Keratinocyte (primary cell): ENCODE measurements at regions not wholly inside any gene's neighbourhood (a gene's known extent, or its start where the extent isn't known, plus 50 kb on each side); places are given as distances from the start of the nearest gene placed in this dataset.

Experiments
- DNase-seq: peaks from one replicate; pipeline ENCODE4 v3.0.0-alpha.2; 2011; ENCODE audit warnings: low read depth, missing footprints, low spot score
- FAIRE-seq: peaks from 2 replicates; lab custom pipeline; 2011; peaks lifted over from hg19 to GRCh38; lab: Jason Lieb, UNC
- H2AFZ ChIP-seq: 2 replicates; pipeline ENCODE4 v1.6.0; 2012; ENCODE audit warnings: low read length, control low read depth, inconsistent platforms; ENCODE audit not compliant: control insufficient read depth
- H3K27ac ChIP-seq: 2 replicates; pipeline ENCODE4 v1.5.1; 2011; ENCODE audit warnings: low read length; ENCODE audit not compliant: control insufficient read depth, insufficient read depth
- H3K27me3 ChIP-seq: 3 replicates; pipeline ENCODE4 v1.6.0; 2011; ENCODE audit warnings: low read length; ENCODE audit not compliant: control insufficient read depth, insufficient read depth; ENCODE audit errors: extremely low read depth
- H3K36me3 ChIP-seq, 2 experiments: 2 replicates in 1 of 2; 3 replicates in 1 of 2; pipeline ENCODE4 v1.5.1; 2011; ENCODE audit warnings: low read length in 2 of 2, mild to moderate bottlenecking in 1 of 2; ENCODE audit not compliant: control insufficient read depth in 2 of 2, insufficient read depth in 2 of 2; ENCODE audit errors: extremely low read depth in 1 of 2
- H3K4me1 ChIP-seq: 3 replicates; pipeline ENCODE4 v1.5.1; 2011; ENCODE audit warnings: low read length; ENCODE audit not compliant: control insufficient read depth, insufficient read depth; ENCODE audit errors: extremely low read depth
- H3K4me2 ChIP-seq: 3 replicates; pipeline ENCODE4 v1.6.0; 2011; ENCODE audit warnings: low read depth, low read length; ENCODE audit not compliant: control insufficient read depth, insufficient read depth; ENCODE audit errors: extremely low read depth
- H3K4me3 ChIP-seq, 3 experiments: fragments of 200-600 bp in 1 of 3; sonication (generic) in 1 of 3; 2 replicates in 2 of 3; 3 replicates in 1 of 3; pipeline ENCODE4 v1.5.1; 2011 to 2016; ENCODE audit warnings: low read length in 3 of 3, mild to moderate bottlenecking in 3 of 3, control low read depth in 2 of 3, inconsistent platforms in 1 of 3, low read depth in 1 of 3, mixed read lengths in 1 of 3, mixed run types in 1 of 3, moderate library complexity in 1 of 3; ENCODE audit not compliant: control insufficient read depth in 2 of 3, insufficient read depth in 2 of 3; ENCODE audit errors: extremely low read depth in 1 of 3
- H3K79me2 ChIP-seq: 2 replicates; pipeline ENCODE4 v1.6.0; 2012; ENCODE audit warnings: low read length; ENCODE audit not compliant: control insufficient read depth, insufficient read depth
- H3K9ac ChIP-seq: 3 replicates; pipeline ENCODE4 v1.6.0; 2011; ENCODE audit warnings: low read length; ENCODE audit not compliant: control insufficient read depth, insufficient read depth; ENCODE audit errors: extremely low read depth
- H3K9me1 ChIP-seq: 3 replicates; pipeline ENCODE4 v1.6.0; 2011; ENCODE audit warnings: low read length; ENCODE audit not compliant: control insufficient read depth, insufficient read depth; ENCODE audit errors: extremely low read depth
- H3K9me3 ChIP-seq: 2 replicates; pipeline ENCODE4 v1.5.1; 2012; ENCODE audit warnings: low read depth, low read length; ENCODE audit not compliant: control insufficient read depth
- H4K20me1 ChIP-seq: 3 replicates; pipeline ENCODE4 v1.6.0; 2011; ENCODE audit warnings: low read length; ENCODE audit not compliant: control insufficient read depth, insufficient read depth; ENCODE audit errors: extremely low read depth
- EZH2 ChIP-seq: IDR thresholded peaks from one replicate; pipeline ENCODE4 v1.6.1; 2012; ENCODE audit warnings: inconsistent platforms, mild to moderate bottlenecking, low read length, moderate library complexity
- dilution Hi-C: fragments of 300-500 bp; cut with MboI; formaldehyde crosslinking; loops from one replicate; pipeline ENCODE4 v1.7.0; 2020; ENCODE audit warnings: low sequenced_read_pairs; ENCODE audit not compliant: extremely low pct_ligation_motif_present
- TF ChIP-seq, protein P1 (sequence below), 3 experiments: IDR thresholded peaks in 1 of 3; conservative IDR thresholded peaks in 1 of 3; optimal IDR thresholded peaks in 1 of 3; 2 replicates in 2 of 3; 3 replicates in 1 of 3; pipeline versions ENCODE3 to v1.5.1; 2011; ENCODE audit warnings: low read length in 3 of 3, mild to moderate bottlenecking in 3 of 3, moderate library complexity in 2 of 3, control low read depth in 1 of 3, inconsistent platforms in 1 of 3; ENCODE audit not compliant: insufficient read depth in 2 of 3; ENCODE audit errors: extremely low read depth in 1 of 3

DNA sequence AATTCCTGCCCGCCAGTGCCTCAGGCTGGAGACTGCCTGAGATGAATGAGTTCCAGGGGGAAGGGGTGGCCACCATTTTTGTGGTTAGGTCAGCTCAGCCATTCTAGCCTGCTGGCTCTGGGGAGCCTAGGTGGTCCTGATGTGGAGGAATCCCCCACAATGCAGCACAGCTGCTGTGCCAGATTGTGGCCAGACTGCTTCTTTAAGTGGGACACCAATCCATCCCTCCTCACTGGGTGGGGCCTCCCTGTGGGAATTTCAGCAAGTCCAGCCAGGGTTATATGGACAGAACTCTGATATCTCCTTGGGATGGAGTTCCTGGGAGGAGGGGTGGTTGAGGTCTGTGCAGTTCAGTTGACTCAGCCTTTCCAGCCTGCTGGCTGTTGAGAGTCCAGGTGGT, 51.2 kb upstream of the DAP start:
- no peaks in the 10 kb centered on the region for H3K4me1 ChIP-seq
- no peak overlapping the region for H3K4me3 ChIP-seq
- H3K36me3 ChIP-seq: no peaks in the 10 kb centered on the region
- no peak for DNase-seq
- H2AFZ ChIP-seq: no peak overlapping the region
- H3K9me3 ChIP-seq: no peaks in the 10 kb centered on the region
- dilution Hi-C loops: no loop called here
- no peaks in the 10 kb centered on the region for H3K27me3 ChIP-seq
- H3K4me2 ChIP-seq: no peak overlapping the region
- no peak for FAIRE-seq
- TF ChIP-seq, protein P1, sequence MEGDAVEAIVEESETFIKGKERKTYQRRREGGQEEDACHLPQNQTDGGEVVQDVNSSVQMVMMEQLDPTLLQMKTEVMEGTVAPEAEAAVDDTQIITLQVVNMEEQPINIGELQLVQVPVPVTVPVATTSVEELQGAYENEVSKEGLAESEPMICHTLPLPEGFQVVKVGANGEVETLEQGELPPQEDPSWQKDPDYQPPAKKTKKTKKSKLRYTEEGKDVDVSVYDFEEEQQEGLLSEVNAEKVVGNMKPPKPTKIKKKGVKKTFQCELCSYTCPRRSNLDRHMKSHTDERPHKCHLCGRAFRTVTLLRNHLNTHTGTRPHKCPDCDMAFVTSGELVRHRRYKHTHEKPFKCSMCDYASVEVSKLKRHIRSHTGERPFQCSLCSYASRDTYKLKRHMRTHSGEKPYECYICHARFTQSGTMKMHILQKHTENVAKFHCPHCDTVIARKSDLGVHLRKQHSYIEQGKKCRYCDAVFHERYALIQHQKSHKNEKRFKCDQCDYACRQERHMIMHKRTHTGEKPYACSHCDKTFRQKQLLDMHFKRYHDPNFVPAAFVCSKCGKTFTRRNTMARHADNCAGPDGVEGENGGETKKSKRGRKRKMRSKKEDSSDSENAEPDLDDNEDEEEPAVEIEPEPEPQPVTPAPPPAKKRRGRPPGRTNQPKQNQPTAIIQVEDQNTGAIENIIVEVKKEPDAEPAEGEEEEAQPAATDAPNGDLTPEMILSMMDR (optimal IDR thresholded peaks at IDR 0.05 in 1 of 3, IDR thresholded peaks at IDR 0.05 in 1 of 3, conservative IDR thresholded peaks at IDR 0.05 in 1 of 3; ENCODE audit: extremely low read depth in 1 of 3, insufficient read depth in 2 of 3, low read length in 3 of 3): no peak
- no peak for TF ChIP-seq EZH2
- no peaks in the 10 kb centered on the region for H4K20me1 ChIP-seq
- no peak overlapping the region for H3K27ac ChIP-seq
- no peak overlapping the region for H3K9ac ChIP-seq
- H3K79me2 ChIP-seq: no peaks in the 10 kb centered on the region
- H3K9me1 ChIP-seq: no peaks in the 10 kb centered on the region
